ENCODE measurements at regions not wholly inside any gene's neighbourhood (a gene's known extent, or its start where the extent isn't known, plus 50 kb on each side); places are given as distances from the start of the nearest gene placed in this dataset.

DNA sequence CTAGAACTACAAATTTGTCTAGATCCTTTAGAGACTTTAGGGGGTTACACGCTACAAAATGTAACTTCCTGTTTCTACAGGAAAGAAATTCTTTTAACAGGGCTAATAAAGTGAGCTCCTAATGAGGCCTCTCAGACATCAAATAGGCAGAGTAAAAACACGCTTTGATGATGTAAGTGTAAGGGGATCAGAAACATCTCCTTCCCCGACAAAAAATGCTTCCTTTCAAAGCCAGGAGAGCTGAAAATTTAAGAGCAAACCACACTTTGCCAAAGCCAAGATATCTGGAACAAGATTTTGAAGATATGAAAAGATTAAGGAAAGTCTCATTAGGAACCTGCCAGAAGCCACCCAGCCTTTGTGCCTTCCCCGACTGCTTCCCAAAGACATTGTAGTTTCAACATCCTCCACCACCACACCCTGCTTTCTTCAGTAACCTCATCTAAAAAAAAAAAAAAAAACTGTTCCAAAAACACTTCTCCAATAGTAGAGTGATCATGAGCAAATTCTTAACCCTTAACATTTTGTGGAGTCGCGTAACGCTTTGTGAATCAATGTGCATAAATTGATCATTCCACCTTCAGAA, 505.0 kb upstream of the THBS1 start:
- TF ChIP-seq, protein P1, sequence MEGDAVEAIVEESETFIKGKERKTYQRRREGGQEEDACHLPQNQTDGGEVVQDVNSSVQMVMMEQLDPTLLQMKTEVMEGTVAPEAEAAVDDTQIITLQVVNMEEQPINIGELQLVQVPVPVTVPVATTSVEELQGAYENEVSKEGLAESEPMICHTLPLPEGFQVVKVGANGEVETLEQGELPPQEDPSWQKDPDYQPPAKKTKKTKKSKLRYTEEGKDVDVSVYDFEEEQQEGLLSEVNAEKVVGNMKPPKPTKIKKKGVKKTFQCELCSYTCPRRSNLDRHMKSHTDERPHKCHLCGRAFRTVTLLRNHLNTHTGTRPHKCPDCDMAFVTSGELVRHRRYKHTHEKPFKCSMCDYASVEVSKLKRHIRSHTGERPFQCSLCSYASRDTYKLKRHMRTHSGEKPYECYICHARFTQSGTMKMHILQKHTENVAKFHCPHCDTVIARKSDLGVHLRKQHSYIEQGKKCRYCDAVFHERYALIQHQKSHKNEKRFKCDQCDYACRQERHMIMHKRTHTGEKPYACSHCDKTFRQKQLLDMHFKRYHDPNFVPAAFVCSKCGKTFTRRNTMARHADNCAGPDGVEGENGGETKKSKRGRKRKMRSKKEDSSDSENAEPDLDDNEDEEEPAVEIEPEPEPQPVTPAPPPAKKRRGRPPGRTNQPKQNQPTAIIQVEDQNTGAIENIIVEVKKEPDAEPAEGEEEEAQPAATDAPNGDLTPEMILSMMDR (IDR thresholded peaks at IDR 0.05; ENCODE audit: control extremely low read depth in 1 of 3, insufficient read depth in 1 of 3, low read depth in 1 of 3, low read length in 3 of 3): no peak
- TF ChIP-seq JUN (IDR thresholded peaks at IDR 0.05; ENCODE audit: low read depth, low read length): no peak
- no peak for TF ChIP-seq POU5F1 (IDR thresholded peaks at IDR 0.05; ENCODE audit: low read depth, low read length)
- TF ChIP-seq SIN3A (conservative IDR thresholded peaks at IDR 0.05 in 1 of 2, IDR thresholded peaks at IDR 0.05 in 1 of 2; ENCODE audit: low read depth in 1 of 2, low read length in 2 of 2): no peak
- TF ChIP-seq RFX5 (IDR thresholded peaks at IDR 0.05; ENCODE audit: borderline replicate concordance, low read depth, low read length): no peak
- TF ChIP-seq TAF1 (IDR thresholded peaks at IDR 0.05; ENCODE audit: low read depth, low read length): no peak
- TF ChIP-seq HDAC6 (IDR thresholded peaks at IDR 0.05; ENCODE audit: low read depth, low read length): no peak
- TF ChIP-seq, protein P2, sequence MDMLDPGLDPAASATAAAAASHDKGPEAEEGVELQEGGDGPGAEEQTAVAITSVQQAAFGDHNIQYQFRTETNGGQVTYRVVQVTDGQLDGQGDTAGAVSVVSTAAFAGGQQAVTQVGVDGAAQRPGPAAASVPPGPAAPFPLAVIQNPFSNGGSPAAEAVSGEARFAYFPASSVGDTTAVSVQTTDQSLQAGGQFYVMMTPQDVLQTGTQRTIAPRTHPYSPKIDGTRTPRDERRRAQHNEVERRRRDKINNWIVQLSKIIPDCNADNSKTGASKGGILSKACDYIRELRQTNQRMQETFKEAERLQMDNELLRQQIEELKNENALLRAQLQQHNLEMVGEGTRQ (IDR thresholded peaks at IDR 0.05; ENCODE audit: low read length): no peak
- no peak for TF ChIP-seq JUND (IDR thresholded peaks at IDR 0.05; ENCODE audit: low read length)
